HepG2 (cell line): ENCODE measurements at regions not wholly inside any gene's neighbourhood (a gene's known extent, or its start where the extent isn't known, plus 50 kb on each side); places are given as distances from the start of the nearest gene placed in this dataset.

Experiments used
- ATAC-seq: fragments of 200-7000 bp; cut with Tn5 transposase; 3 replicates; pipeline ENCODE4 v1.9.1; 2020; ENCODE audit warnings: mild to moderate bottlenecking, moderate library complexity
- BruUV-seq: library from RNA; stranded (reverse); fragments of 400-500 nt; replicated peaks from 2 replicates; lab custom pipeline; 2021; lab: Mats Ljungman, UMichigan
- CTCF ChIA-PET: fragments of 300-600 bp; formaldehyde crosslinking; extraction: SDS; loops from one replicate; lab custom pipeline; 2021; ENCODE audit warnings: low total read pairs, inconsistent platforms, low intra/inter-chr PET ratio; lab: Yijun Ruan, JAX
- POLR2A ChIA-PET: fragments of 350-600 bp; sonication (Branson Sonifier 250); formaldehyde crosslinking; loops from one replicate; lab custom pipeline; 2020; ENCODE audit warnings: antibody characterized with exemption, inconsistent platforms; lab: Yijun Ruan, JAX
- DNase-seq: peaks from one replicate; pipeline ENCODE4 v3.0.0-alpha.2; 2015; ENCODE audit warnings: low spot score
- FAIRE-seq: peaks from 3 replicates; lab custom pipeline; 2011; peaks lifted over from hg19 to GRCh38; lab: Jason Lieb, UNC
- H2AFZ ChIP-seq: one replicate; pipeline ENCODE4 v1.6.1; 2011; ENCODE audit warnings: low read length, inconsistent platforms
- H3K27ac ChIP-seq: fragments of 300-600 bp; 3 replicates; pipeline ENCODE4 v1.8.0; 2011; ENCODE audit warnings: mixed run types, mild to moderate bottlenecking, mixed read lengths, low read length, inconsistent platforms; ENCODE audit not compliant: insufficient read depth; ENCODE audit errors: extremely low read length
- H3K27me3 ChIP-seq, 2 experiments: fragments of 200-600 bp in 1 of 2; 2 replicates in 1 of 2; 3 replicates in 1 of 2; pipeline versions ENCODE4 v1.6.0 to v1.8.0; 2011; ENCODE audit warnings: low read length in 2 of 2, mild to moderate bottlenecking in 2 of 2, moderate library complexity in 2 of 2, inconsistent platforms in 1 of 2; ENCODE audit not compliant: insufficient read depth in 2 of 2, control insufficient read depth in 1 of 2
- H3K36me3 ChIP-seq, 2 experiments: fragments of 200-600 bp in 1 of 2; replicated peaks in 1 of 2; 2 replicates in 1 of 2; 3 replicates in 1 of 2; pipeline versions ENCODE4 v1.5.1 to v1.8.0; 2011; ENCODE audit warnings: low read length in 2 of 2, inconsistent platforms in 1 of 2; ENCODE audit not compliant: insufficient read depth in 2 of 2, control insufficient read depth in 1 of 2
- H3K4me1 ChIP-seq: 2 replicates; pipeline ENCODE4 v1.5.1; 2012; ENCODE audit warnings: low read length, inconsistent platforms; ENCODE audit not compliant: insufficient read depth
- H3K4me2 ChIP-seq: 2 replicates; pipeline ENCODE4 v1.6.0; 2011; ENCODE audit warnings: low read depth, low read length, inconsistent platforms
- H3K4me3 ChIP-seq, 3 experiments: fragments of 200-600 bp in 1 of 3; sonication (generic), shearing (Covaris generic) in 1 of 3; replicated peaks in 1 of 3; 2 replicates each; pipeline ENCODE4 v1.5.1; 2011 to 2016; ENCODE audit warnings: low read length in 3 of 3, inconsistent platforms in 2 of 3, low read depth in 2 of 3, mild to moderate bottlenecking in 2 of 3, control low read depth in 1 of 3, mixed read lengths in 1 of 3; ENCODE audit not compliant: insufficient read depth in 1 of 3
- H3K79me2 ChIP-seq: one replicate; pipeline ENCODE4 v1.6.1; 2011; ENCODE audit warnings: low read length, inconsistent platforms; ENCODE audit not compliant: insufficient read depth
- H3K9ac ChIP-seq: 2 replicates; pipeline ENCODE4 v1.6.0; 2011; ENCODE audit warnings: mild to moderate bottlenecking, low read depth, low read length, inconsistent platforms; ENCODE audit not compliant: insufficient read depth
- H3K9me3 ChIP-seq: 2 replicates; pipeline ENCODE4 v1.5.1; 2012; ENCODE audit warnings: mild to moderate bottlenecking, low read length
- H4K20me1 ChIP-seq: 2 replicates; pipeline ENCODE4 v1.6.0; 2011; ENCODE audit warnings: inconsistent platforms, mild to moderate bottlenecking, low read length, moderate library complexity; ENCODE audit not compliant: insufficient read depth
- ATM ChIP-seq: fragments of 450-650 bp; IDR thresholded peaks from 2 replicates; pipeline ENCODE4 v1.7.1; 2017; ENCODE audit warnings: mild to moderate bottlenecking, borderline replicate concordance
- MAF1 ChIP-seq: sonication (generic); formaldehyde crosslinking; IDR thresholded peaks from 2 replicates; pipeline ENCODE4 v1.5.0; 2020; ENCODE audit warnings: missing genetic modification reagents, borderline replicate concordance
- RFX1 ChIP-seq: fragments of 450-650 bp; IDR thresholded peaks from 2 replicates; pipeline ENCODE4 v1.6.1; 2017
- SIN3A ChIP-seq: IDR thresholded peaks from 2 replicates; pipeline ENCODE4 v1.6.1; 2011; ENCODE audit warnings: low read depth, mild to moderate bottlenecking, control low read depth, low read length, borderline replicate concordance
- SMAD1 ChIP-seq: sonication (generic); formaldehyde crosslinking; IDR thresholded peaks from 2 replicates; pipeline ENCODE4 v1.4.0; 2020; ENCODE audit warnings: missing genetic modification reagents, low read depth, mild to moderate bottlenecking, borderline replicate concordance
- WGBS: methylation state at CpG from one replicate; pipeline ENCODE4 v1.1.6; 2017; ENCODE audit warnings: low lambda C conversion rate; 5-methylcytosine and 5-hydroxymethylcytosine counted together
- in situ Hi-C: cut with HindIII; loops from 2 replicates; pipeline ENCODE4 v1.10.0; 2017; ENCODE audit warnings: low pct_unique_long_range_greater_than_20kb; ENCODE audit not compliant: extremely low pct_ligation_motif_present
- intact Hi-C: fragments of 100-400 bp; cut with micrococcal nuclease; formaldehyde crosslinking; loops from one replicate; pipeline ENCODE4 v1.10.0; 2022; ENCODE audit not compliant: unreplicated experiment
- TF ChIP-seq, protein P1 (sequence below): sonication (generic); formaldehyde crosslinking; IDR thresholded peaks from 2 replicates; pipeline ENCODE4 v1.4.0; 2020; ENCODE audit warnings: missing genetic modification reagents, borderline replicate concordance
- TF ChIP-seq, protein P2 (sequence below): sonication (generic); formaldehyde crosslinking; IDR thresholded peaks from 2 replicates; pipeline ENCODE4 v1.4.0; 2020; ENCODE audit warnings: mild to moderate bottlenecking, missing genetic modification reagents

DNA sequence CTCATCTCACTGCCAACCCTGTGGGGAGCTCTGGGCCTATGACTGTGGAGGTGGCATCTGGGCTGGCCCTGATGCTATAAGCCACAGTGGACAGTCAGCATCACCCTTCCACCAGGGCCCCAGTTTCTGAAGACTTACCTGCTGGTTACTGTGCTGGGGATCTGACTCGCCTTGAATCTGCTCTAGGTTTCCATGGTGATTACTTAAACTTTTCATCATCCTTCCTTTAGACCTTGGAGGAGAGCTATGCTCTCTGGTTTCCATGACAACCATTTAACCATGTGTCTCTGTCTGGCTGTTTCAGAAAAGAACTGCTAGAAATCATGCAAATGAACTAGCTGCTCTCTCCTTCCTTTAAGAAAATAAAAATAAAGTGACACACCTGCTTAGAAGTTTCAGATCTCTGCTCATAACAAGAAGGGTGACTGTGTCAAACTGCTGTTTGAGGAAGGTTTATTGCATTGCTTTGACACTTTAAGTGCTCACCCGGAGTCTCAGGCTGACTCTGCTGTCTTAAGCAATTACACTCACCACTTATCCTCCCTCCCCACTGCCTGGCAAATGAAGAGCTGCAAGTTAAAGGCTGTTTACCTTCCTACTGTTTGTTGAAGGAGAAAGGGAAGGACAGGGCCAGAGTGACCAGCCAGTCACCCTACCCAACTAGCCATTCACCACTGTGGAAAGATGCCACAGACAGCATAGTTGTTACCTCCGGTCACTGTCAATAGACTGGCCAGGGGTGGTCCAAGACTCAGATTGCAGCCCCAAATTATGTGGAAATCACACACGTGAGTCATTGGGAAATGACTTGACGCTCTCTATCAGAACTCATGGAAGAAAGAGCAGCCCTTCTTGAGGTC, 87.6 kb downstream of the HSPH1 start:
- intact Hi-C loops: no loop called here
- Histone ChIP-seq H3K27me3 (peaks cover 0 to 5% of the 10 kb centered on the region in 2 experiments; a peak in 1 of 5 replicates), H3K4me2 (no peak overlapping the region), H3K4me3 (no peak overlapping the region), H2AFZ (no peak overlapping the region), H3K4me1 (no peaks in the 10 kb centered on the region), H3K27ac (no peak overlapping the region), H3K36me3 (no peaks in the 10 kb centered on the region), H4K20me1 (no peaks in the 10 kb centered on the region), H3K9ac (no peak overlapping the region), H3K79me2 (no peaks in the 10 kb centered on the region), H3K9me3 (no peaks in the 10 kb centered on the region)
- DNase-seq (no peak), FAIRE-seq (no peak), ATAC-seq (no peak)
- CTCF ChIA-PET: no interaction called here
- 0% methylated on average over 4 of the region's 5 CpGs for WGBS
- POLR2A ChIA-PET: no interaction called here
- TF ChIP-seq RFX1 (peak; percentile 35; the same call in 1 of the 2 replicates), SIN3A (no peak), ATM (no peak), SMAD1 (no peak), MAF1 (CRISPR knock-in tag) (no peak)
- TF ChIP-seq, protein P1, sequence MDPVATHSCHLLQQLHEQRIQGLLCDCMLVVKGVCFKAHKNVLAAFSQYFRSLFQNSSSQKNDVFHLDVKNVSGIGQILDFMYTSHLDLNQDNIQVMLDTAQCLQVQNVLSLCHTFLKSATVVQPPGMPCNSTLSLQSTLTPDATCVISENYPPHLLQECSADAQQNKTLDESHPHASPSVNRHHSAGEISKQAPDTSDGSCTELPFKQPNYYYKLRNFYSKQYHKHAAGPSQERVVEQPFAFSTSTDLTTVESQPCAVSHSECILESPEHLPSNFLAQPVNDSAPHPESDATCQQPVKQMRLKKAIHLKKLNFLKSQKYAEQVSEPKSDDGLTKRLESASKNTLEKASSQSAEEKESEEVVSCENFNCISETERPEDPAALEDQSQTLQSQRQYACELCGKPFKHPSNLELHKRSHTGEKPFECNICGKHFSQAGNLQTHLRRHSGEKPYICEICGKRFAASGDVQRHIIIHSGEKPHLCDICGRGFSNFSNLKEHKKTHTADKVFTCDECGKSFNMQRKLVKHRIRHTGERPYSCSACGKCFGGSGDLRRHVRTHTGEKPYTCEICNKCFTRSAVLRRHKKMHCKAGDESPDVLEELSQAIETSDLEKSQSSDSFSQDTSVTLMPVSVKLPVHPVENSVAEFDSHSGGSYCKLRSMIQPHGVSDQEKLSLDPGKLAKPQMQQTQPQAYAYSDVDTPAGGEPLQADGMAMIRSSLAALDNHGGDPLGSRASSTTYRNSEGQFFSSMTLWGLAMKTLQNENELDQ: no peak
- TF ChIP-seq, protein P2, sequence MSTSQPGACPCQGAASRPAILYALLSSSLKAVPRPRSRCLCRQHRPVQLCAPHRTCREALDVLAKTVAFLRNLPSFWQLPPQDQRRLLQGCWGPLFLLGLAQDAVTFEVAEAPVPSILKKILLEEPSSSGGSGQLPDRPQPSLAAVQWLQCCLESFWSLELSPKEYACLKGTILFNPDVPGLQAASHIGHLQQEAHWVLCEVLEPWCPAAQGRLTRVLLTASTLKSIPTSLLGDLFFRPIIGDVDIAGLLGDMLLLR (CRISPR knock-in tag): no peak
- no TSS peak for BruUV-seq
- in situ Hi-C loops: no loop called here
